SK-N-SH treated with all-trans-retinoic acid at 6 μM for 48 hours (cell line): ENCODE measurements at regions not wholly inside any gene's neighbourhood (a gene's known extent, or its start where the extent isn't known, plus 50 kb on each side); places are given as distances from the start of the nearest gene placed in this dataset.
"Not testable (repeated sequence)": the region's sequence is repeated elsewhere in the genome, so short reads cannot be mapped to it uniquely, and the experiment has no call there.

Experiments used
- CSDC2 ChIP-seq: fragments of 250-450 bp; sonication (Bioruptor Pico); IDR thresholded peaks from 2 replicates; pipeline ENCODE4 v1.5.0; 2020; ENCODE audit warnings: mild to moderate bottlenecking, moderate library complexity
- SNAI2 ChIP-seq: fragments of 250-450 bp; sonication (Bioruptor Pico); IDR thresholded peaks from 2 replicates; pipeline ENCODE4 v1.5.0; 2020; ENCODE audit warnings: mild to moderate bottlenecking, moderate library complexity

- not testable (repeated sequence) for TF ChIP-seq SNAI2; CSDC2 (CRISPR knock-in tag)
Measured at GRCh38 chr6:112608925-112609324, 261.8 kb downstream of the RFPL4B start.
